Fibroblast of skin of left biceps (primary cell): ENCODE measurements at regions not wholly inside any gene's neighbourhood (a gene's known extent, or its start where the extent isn't known, plus 50 kb on each side); places are given as distances from the start of the nearest gene placed in this dataset.

Experiments
- DNase-seq, 2 experiments: peaks; one replicate each; pipeline ENCODE4 v3.0.0-alpha.2; 2013; ENCODE audit warnings: low read depth in 2 of 2

GRCh38 chr5:54743997-54744788 is 226.6 kb downstream of the SNX18 start:
- peak; percentile 95 to 96 for DNase-seq

- DNase-seq: no peak
Measured at GRCh38 chr5:54743581-54743980, 226.0 kb downstream of the SNX18 start.

GRCh38 chr5:54742417-54742891 is 224.9 kb downstream of the SNX18 start:
- DNase-seq: no peak

- DNase-seq: no peak
Measured at GRCh38 chr5:54741711-54742110, 224.2 kb downstream of the SNX18 start.

- no peak for DNase-seq
Measured at GRCh38 chr5:54740141-54740540, 222.6 kb downstream of the SNX18 start.

GRCh38 chr5:54739371-54739770 is 221.8 kb downstream of the SNX18 start:
- DNase-seq: no peak

- DNase-seq: no peak
Measured at GRCh38 chr5:54738973-54739367, 221.4 kb downstream of the SNX18 start.

- DNase-seq: no peak
Measured at GRCh38 chr5:54738118-54738972, 220.8 kb downstream of the SNX18 start.

- DNase-seq: no peak
Measured at GRCh38 chr5:54736003-54736797, 218.6 kb downstream of the SNX18 start.

GRCh38 chr5:54733101-54733500 is 215.5 kb downstream of the SNX18 start:
- no peak for DNase-seq

GRCh38 chr5:54732108-54732507 is 214.5 kb downstream of the SNX18 start:
- DNase-seq: no peak

GRCh38 chr5:54728588-54728915 is 211.0 kb downstream of the SNX18 start:
- DNase-seq: no peak

GRCh38 chr5:54727874-54728587 is 210.5 kb downstream of the SNX18 start:
- no peak for DNase-seq

- DNase-seq: no peak
Measured at GRCh38 chr5:54725391-54726280, 208.1 kb downstream of the SNX18 start.

GRCh38 chr5:54722846-54723433 is 205.4 kb downstream of the SNX18 start:
- DNase-seq: no peak

GRCh38 chr5:54721951-54722654 is 204.5 kb downstream of the SNX18 start:
- DNase-seq: no peak

GRCh38 chr5:54721116-54721515 is 203.6 kb downstream of the SNX18 start:
- no peak for DNase-seq

GRCh38 chr5:54720341-54720740 is 202.8 kb downstream of the SNX18 start:
- DNase-seq: no peak
